ENCODE measurements at regions not wholly inside any gene's neighbourhood (a gene's known extent, or its start where the extent isn't known, plus 50 kb on each side); places are given as distances from the start of the nearest gene placed in this dataset.

GRCh38 chr9:82363682-82364081 lies 375.1 kb downstream of the SPATA31D1 start:
- Mint-ChIP-seq H3K4me3 (no peak overlapping the region), H3K27me3 (ENCODE audit: insufficient read depth) (no peaks in the 10 kb centered on the region; the same call in 1 of the 2 replicates), H3K4me1 (ENCODE audit: low read depth) (no peaks in the 10 kb centered on the region), H3K9me3 (no peaks in the 10 kb centered on the region), H3K27ac (no peak overlapping the region), H3K36me3 (ENCODE audit: low read depth) (no peaks in the 10 kb centered on the region)
- DNase-seq: no peak
- TF ChIP-seq CTCF (IDR thresholded peaks at IDR 0.05): no peak

- DNase-seq: no peak
- H3K4me3 Mint-ChIP-seq: no peak overlapping the region
- no peaks in the 10 kb centered on the region for H3K4me1 Mint-ChIP-seq (ENCODE audit: low read depth)
- H3K9me3 Mint-ChIP-seq: no peaks in the 10 kb centered on the region
- H3K27ac Mint-ChIP-seq: no peak overlapping the region
- no peaks in the 10 kb centered on the region for H3K27me3 Mint-ChIP-seq (ENCODE audit: insufficient read depth)
- H3K36me3 Mint-ChIP-seq (ENCODE audit: low read depth): no peaks in the 10 kb centered on the region
- no peak for TF ChIP-seq CTCF (IDR thresholded peaks at IDR 0.05)
Observed at GRCh38 chr9:82367016-82367415, 378.4 kb downstream of the SPATA31D1 start.

GRCh38 chr9:82367929-82368328 lies 379.4 kb downstream of the SPATA31D1 start:
- Mint-ChIP-seq H3K4me3 (no peak overlapping the region), H3K36me3 (ENCODE audit: low read depth) (no peaks in the 10 kb centered on the region), H3K27ac (no peak overlapping the region), H3K27me3 (ENCODE audit: insufficient read depth) (no peaks in the 10 kb centered on the region), H3K9me3 (no peaks in the 10 kb centered on the region), H3K4me1 (ENCODE audit: low read depth) (no peaks in the 10 kb centered on the region)
- TF ChIP-seq CTCF (IDR thresholded peaks at IDR 0.05): no peak
- no peak for DNase-seq

GRCh38 chr9:82369251-82369945 lies 380.8 kb downstream of the SPATA31D1 start:
- Mint-ChIP-seq H3K27me3 (ENCODE audit: insufficient read depth) (no peaks in the 10 kb centered on the region), H3K36me3 (ENCODE audit: low read depth) (no peaks in the 10 kb centered on the region), H3K27ac (no peak overlapping the region), H3K4me3 (no peak overlapping the region), H3K4me1 (ENCODE audit: low read depth) (no peaks in the 10 kb centered on the region), H3K9me3 (no peaks in the 10 kb centered on the region)
- DNase-seq: no peak
- TF ChIP-seq CTCF (IDR thresholded peaks at IDR 0.05): no peak

GRCh38 chr9:82375041-82375440 lies 386.5 kb downstream of the SPATA31D1 start:
- no peaks in the 10 kb centered on the region for H3K4me1 Mint-ChIP-seq (ENCODE audit: low read depth)

More at GRCh38 chr9:82375041-82375440, 386.5 kb downstream of the SPATA31D1 start:
- H3K27me3 Mint-ChIP-seq (ENCODE audit: insufficient read depth): 0 out of 2 replicates have a peak, but pooled peaks cover 1% of the 10 kb centered on the region
- H3K36me3 Mint-ChIP-seq (ENCODE audit: low read depth): no peaks in the 10 kb centered on the region
- DNase-seq: no peak
- no peaks in the 10 kb centered on the region for H3K9me3 Mint-ChIP-seq
- TF ChIP-seq CTCF (IDR thresholded peaks at IDR 0.05): no peak
- H3K4me3 Mint-ChIP-seq: no peak overlapping the region
- H3K27ac Mint-ChIP-seq: no peak overlapping the region
